ENCODE measurements at regions not wholly inside any gene's neighbourhood (a gene's known extent, or its start where the extent isn't known, plus 50 kb on each side); places are given as distances from the start of the nearest gene placed in this dataset.

DNA sequence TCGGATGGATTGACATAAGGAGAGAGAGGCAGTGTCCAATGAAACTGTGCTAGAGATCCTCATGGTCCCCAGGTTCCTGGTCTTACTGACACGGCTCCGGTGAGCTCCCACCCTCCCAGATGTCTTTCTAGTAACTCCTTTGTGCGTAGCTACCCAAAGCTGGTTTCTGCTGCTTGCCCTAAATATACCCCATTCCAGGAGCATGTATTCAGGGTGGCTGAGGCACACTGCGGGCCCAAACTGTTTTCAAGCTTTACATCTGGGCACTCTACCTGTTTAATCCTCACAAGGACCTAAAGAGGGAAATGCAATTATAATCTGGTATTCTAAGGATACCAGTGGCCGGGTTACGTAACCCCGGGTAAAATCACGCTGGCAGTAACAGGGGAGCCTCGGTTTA is 161.2 kb upstream of the NSMCE3 start:
- H3K4me3 ChIP-seq (replicated peaks; ENCODE audit: low read depth, low read length): no peak overlapping the region
- no peak for DNase-seq (ENCODE audit: extremely low read depth, low read depth)
- TF ChIP-seq, protein P1, sequence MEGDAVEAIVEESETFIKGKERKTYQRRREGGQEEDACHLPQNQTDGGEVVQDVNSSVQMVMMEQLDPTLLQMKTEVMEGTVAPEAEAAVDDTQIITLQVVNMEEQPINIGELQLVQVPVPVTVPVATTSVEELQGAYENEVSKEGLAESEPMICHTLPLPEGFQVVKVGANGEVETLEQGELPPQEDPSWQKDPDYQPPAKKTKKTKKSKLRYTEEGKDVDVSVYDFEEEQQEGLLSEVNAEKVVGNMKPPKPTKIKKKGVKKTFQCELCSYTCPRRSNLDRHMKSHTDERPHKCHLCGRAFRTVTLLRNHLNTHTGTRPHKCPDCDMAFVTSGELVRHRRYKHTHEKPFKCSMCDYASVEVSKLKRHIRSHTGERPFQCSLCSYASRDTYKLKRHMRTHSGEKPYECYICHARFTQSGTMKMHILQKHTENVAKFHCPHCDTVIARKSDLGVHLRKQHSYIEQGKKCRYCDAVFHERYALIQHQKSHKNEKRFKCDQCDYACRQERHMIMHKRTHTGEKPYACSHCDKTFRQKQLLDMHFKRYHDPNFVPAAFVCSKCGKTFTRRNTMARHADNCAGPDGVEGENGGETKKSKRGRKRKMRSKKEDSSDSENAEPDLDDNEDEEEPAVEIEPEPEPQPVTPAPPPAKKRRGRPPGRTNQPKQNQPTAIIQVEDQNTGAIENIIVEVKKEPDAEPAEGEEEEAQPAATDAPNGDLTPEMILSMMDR (IDR thresholded peaks at IDR 0.05; ENCODE audit: low read depth, low read length, missing control alignments): no peak

DNA sequence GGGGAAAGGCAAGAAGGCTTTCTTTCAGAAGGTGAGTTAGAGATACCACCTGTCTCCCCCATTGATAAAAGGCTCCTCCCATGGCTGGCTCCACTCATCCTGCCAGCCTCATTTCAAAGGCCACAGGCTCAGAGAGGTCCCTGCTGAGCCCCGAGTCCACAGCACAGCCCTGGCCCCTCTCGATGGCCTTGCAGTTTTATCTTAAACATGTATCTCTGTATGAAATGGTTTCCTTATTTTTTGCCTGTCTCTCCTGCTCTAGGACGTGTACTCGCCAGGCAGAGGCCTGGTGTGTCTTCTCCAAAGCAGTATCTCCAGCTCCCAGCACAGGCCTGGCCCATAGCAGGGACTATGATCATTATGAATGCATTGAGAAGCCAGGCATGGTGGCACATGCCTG is 160.5 kb upstream of the NSMCE3 start:
- no peak overlapping the region for H3K4me3 ChIP-seq (replicated peaks; ENCODE audit: low read depth, low read length)
- TF ChIP-seq, protein P1 (IDR thresholded peaks at IDR 0.05; ENCODE audit: low read depth, low read length, missing control alignments): no peak
- DNase-seq (ENCODE audit: extremely low read depth, low read depth): no peak

DNA sequence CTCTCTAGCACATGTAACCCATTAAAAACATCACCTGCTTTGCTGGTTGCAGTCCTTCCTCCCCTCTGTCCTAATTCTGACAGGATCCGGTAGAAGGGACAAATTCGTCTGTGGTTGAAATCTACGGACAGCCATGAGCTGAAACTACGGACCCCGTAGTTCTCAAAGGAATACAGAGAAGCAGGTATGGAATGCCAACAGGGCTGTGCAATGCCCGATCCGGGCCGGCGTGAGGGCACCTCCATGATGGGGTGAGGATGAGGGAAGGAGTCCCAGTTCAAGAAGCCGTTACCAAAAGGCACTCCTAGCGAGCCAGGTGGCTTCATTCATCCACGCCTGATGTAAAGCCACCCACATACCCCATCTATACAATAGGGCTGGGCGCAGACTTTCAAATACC is 160.0 kb upstream of the NSMCE3 start:
- TF ChIP-seq, protein P1 (IDR thresholded peaks at IDR 0.05; ENCODE audit: low read depth, low read length, missing control alignments): no peak
- no peak for DNase-seq (ENCODE audit: extremely low read depth, low read depth)
- no peak overlapping the region for H3K4me3 ChIP-seq (replicated peaks; ENCODE audit: low read depth, low read length)

DNA sequence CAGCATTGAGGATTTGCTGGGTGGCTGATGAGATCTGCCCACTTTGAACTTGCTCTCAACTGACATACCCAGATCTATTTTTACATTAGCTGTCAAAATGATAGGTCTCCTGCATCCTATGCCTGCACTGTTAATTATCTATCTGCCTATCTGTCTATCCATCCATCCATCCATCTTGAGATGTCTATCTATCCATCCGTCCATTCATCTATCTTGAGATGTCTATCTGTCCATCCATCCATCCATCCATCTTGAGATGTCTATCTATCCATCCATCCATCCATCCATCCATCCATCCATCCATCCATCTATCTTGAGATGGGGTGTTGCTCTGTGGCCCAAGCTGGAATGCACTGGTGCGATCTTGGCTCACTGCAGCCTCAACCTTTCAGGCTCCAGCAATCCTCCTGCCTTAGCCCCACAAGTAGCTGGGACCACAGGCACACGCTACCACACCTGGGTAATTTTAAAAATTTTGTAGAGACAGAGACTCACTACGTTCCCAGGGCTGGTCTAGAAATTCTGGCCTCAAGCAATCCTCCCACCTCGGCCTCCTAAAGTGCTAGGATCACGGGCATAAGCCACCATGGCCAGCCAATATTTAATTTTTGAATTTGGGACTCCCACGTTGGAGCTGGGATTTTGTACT is 159.4 kb upstream of the NSMCE3 start:
- H3K4me3 ChIP-seq (replicated peaks; ENCODE audit: low read depth, low read length): no peak overlapping the region
- no peak for DNase-seq (ENCODE audit: extremely low read depth, low read depth)
- TF ChIP-seq, protein P1 (IDR thresholded peaks at IDR 0.05; ENCODE audit: low read depth, low read length, missing control alignments): no peak

DNA sequence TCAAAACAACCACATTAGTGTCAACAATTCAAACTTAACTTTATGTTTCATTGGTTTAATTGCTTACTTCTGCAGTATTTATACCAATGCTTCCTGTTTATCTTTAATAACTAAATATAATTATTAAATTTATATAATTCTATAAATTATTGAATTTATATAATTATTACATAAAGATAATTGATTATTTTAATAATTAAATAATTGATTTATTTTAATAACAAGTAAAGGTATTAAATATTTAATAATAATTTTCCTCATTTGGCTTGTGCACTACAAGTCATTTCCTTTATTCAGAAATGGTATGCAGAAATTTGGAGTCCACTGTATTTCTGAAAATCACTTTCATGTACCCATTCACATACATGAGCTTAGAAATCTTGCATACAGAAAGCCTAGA is 156.2 kb upstream of the NSMCE3 start:
- H3K4me3 ChIP-seq (replicated peaks; ENCODE audit: low read depth, low read length): no peak overlapping the region
- no peak for DNase-seq (ENCODE audit: extremely low read depth, low read depth)
- TF ChIP-seq, protein P1 (IDR thresholded peaks at IDR 0.05; ENCODE audit: low read depth, low read length, missing control alignments): no peak

DNA sequence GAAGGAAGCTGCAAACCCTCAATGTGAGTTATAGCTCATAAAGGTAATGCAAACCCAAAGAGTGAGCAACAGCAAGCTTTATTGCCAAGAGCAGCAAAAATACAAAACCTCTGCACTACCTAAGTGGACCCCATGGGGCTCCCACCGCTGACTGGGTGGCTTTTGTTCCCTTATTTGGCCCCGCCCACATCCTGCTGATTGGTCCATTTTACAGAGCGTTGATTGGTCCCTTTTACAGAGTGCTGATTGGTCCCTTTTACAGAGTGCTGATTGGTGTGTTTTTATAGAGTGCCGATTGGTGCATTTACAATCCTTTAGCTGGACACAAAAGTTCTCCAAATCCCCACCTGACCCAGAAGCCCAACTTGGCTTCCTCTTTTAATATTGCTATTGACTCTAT is 154.5 kb upstream of the NSMCE3 start:
- TF ChIP-seq, protein P1 (IDR thresholded peaks at IDR 0.05; ENCODE audit: low read depth, low read length, missing control alignments): no peak
- DNase-seq (ENCODE audit: extremely low read depth, low read depth): no peak
- H3K4me3 ChIP-seq (replicated peaks; ENCODE audit: low read depth, low read length): no peak overlapping the region

DNA sequence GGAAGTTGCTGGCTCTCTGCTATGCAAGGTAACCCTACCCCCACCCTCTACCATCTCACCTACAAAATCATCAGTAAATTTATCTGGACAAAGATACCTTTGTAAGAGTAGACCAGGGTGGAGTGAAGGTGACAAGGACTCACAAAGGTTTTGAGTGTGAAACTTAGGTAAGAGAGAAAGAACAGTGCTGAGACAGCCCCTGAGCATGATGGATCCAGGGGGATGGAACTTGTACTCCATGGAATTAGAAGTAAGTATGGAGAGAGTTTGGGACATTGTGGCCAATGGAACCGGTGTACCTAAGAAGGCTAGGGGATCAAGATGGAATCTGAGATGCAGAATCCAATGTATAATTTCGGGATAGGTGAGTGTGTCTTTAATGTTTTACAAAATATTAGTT is 153.0 kb upstream of the NSMCE3 start:
- no peak overlapping the region for H3K4me3 ChIP-seq (replicated peaks; ENCODE audit: low read depth, low read length)
- no peak for DNase-seq (ENCODE audit: extremely low read depth, low read depth)
- TF ChIP-seq, protein P1 (IDR thresholded peaks at IDR 0.05; ENCODE audit: low read depth, low read length, missing control alignments): no peak
